Left lung (tissue), 4 donors: ENCODE measurements at regions not wholly inside any gene's neighbourhood (a gene's known extent, or its start where the extent isn't known, plus 50 kb on each side); places are given as distances from the start of the nearest gene placed in this dataset.
"Not testable (repeated sequence)": the region's sequence is repeated elsewhere in the genome, so short reads cannot be mapped to it uniquely, and the experiment has no call there.

Experiments
- ATAC-seq: fragments of 200-7000 bp; cut with Tn5 transposase; one replicate; pipeline ENCODE4 v1.9.1; 2020; ENCODE audit warnings: moderate library complexity
- DNase-seq, 4 donors: peaks; one replicate each; pipeline ENCODE4 v3.0.0-alpha.2; 2013 to 2020
- H3K27ac ChIP-seq, 2 donors: fragments of 200-600 bp; sonication (generic) in 1 of 2; one replicate each; pipeline versions ENCODE4 v1.5.0 to v1.8.0; 2020 to 2021
- H3K27me3 ChIP-seq, 2 donors: fragments of 200-600 bp; sonication (generic) in 1 of 2; one replicate each; pipeline versions ENCODE4 v1.5.0 to v1.8.0; 2020 to 2021
- H3K36me3 ChIP-seq, 2 donors: fragments of 200-600 bp; sonication (generic) in 1 of 2; one replicate each; pipeline versions ENCODE4 v1.5.0 to v1.8.0; 2020 to 2021
- H3K4me1 ChIP-seq, 2 donors: fragments of 200-600 bp; one replicate each; pipeline ENCODE4 v1.8.0; 2021
- H3K4me3 ChIP-seq, 2 donors: fragments of 200-600 bp; sonication (generic) in 1 of 2; one replicate each; pipeline versions ENCODE4 v1.5.0 to v1.8.0; 2020 to 2021; ENCODE audit warnings: mild to moderate bottlenecking in 1 of 2
- H3K9me3 ChIP-seq, 2 donors: fragments of 200-600 bp; sonication (generic) in 1 of 2; one replicate each; pipeline versions ENCODE4 v1.5.0 to v1.8.0; 2020 to 2021
- CTCF ChIP-seq, 2 donors: fragments of 200-600 bp; sonication (generic) in 1 of 2; IDR thresholded peaks; one replicate each; pipeline versions ENCODE4 v1.5.0 to v1.8.0; 2021; ENCODE audit warnings: antibody characterized with exemption in 2 of 2
- intact Hi-C, 2 donors: fragments of 100-400 bp; cut with DNase I; formaldehyde crosslinking; loops; one replicate each; pipeline versions ENCODE4 v1.11.2 to v1.14.2; 2022
- donor health status: DM: no; HTN: yes; CAD: no.
- donor health status: DM: no; HTN: no; CAD: no.

- peaks cover 0 to 3% of the 10 kb centered on the region in 2 donors for H3K9me3 ChIP-seq
- intact Hi-C loops = no loop called here
- DNase-seq (no peak), ATAC-seq (no peak)
- H3K27me3 ChIP-seq = no peaks in the 10 kb centered on the region
- TF ChIP-seq CTCF (IDR thresholded peaks at IDR 0.05) = no peak
- H3K36me3 ChIP-seq = no peaks in the 10 kb centered on the region
- H3K27ac ChIP-seq = no peak overlapping the region
- H3K4me1 ChIP-seq = no peaks in the 10 kb centered on the region
- H3K4me3 ChIP-seq = no peak overlapping the region
Measured at GRCh38 chr4:129852434-129852833, 756.5 kb downstream of the C4orf33 start.

GRCh38 chr4:129853685-129854467 lies 757.9 kb downstream of the C4orf33 start:
- H3K4me3 ChIP-seq, H3K27ac ChIP-seq, H3K27me3 ChIP-seq, H3K4me1 ChIP-seq, H3K36me3 ChIP-seq, ATAC-seq, DNase-seq, H3K9me3 ChIP-seq, intact Hi-C loops: not testable (repeated sequence)

- Histone ChIP-seq H3K27ac (no peak overlapping the region), H3K4me1 (no peaks in the 10 kb centered on the region), H3K36me3 (no peaks in the 10 kb centered on the region), H3K27me3 (no peaks in the 10 kb centered on the region), H3K4me3 (no peak overlapping the region), H3K9me3 (no peaks in the 10 kb centered on the region)
- no peak for TF ChIP-seq CTCF (IDR thresholded peaks at IDR 0.05)
- ATAC-seq = no peak
- DNase-seq = no peak
- intact Hi-C loops = no loop called here
Measured at GRCh38 chr4:129862461-129862860, 766.5 kb downstream of the C4orf33 start.

GRCh38 chr4:129863206-129863605 lies 767.3 kb downstream of the C4orf33 start:
- no peaks in the 10 kb centered on the region for H3K36me3 ChIP-seq
- ATAC-seq = no peak
- no peak for DNase-seq
- H3K27ac ChIP-seq = no peak overlapping the region
- no peaks in the 10 kb centered on the region for H3K4me1 ChIP-seq
- intact Hi-C loops = no loop called here
- no peaks in the 10 kb centered on the region for H3K9me3 ChIP-seq
- TF ChIP-seq CTCF (IDR thresholded peaks at IDR 0.05) = no peak
- no peaks in the 10 kb centered on the region for H3K27me3 ChIP-seq
- H3K4me3 ChIP-seq = no peak overlapping the region

GRCh38 chr4:129883996-129884395 lies 788.0 kb downstream of the C4orf33 start:
- intact Hi-C loops = no loop called here
- no peaks in the 10 kb centered on the region for H3K27me3 ChIP-seq
- no peak for TF ChIP-seq CTCF (IDR thresholded peaks at IDR 0.05)
- no peak overlapping the region for H3K4me3 ChIP-seq
- no peaks in the 10 kb centered on the region for H3K4me1 ChIP-seq
- ATAC-seq = no peak
- no peaks in the 10 kb centered on the region for H3K36me3 ChIP-seq
- no peak for DNase-seq
- no peak overlapping the region for H3K27ac ChIP-seq
- peaks cover 0 to 11% of the 10 kb centered on the region in 2 donors for H3K9me3 ChIP-seq

- Histone ChIP-seq H3K4me3 (no peak overlapping the region), H3K4me1 (no peaks in the 10 kb centered on the region), H3K36me3 (no peaks in the 10 kb centered on the region), H3K9me3 (no peaks in the 10 kb centered on the region), H3K27ac (no peak overlapping the region), H3K27me3 (no peaks in the 10 kb centered on the region)
- no peak for ATAC-seq
- intact Hi-C loops = no loop called here
- DNase-seq = no peak
- no peak for TF ChIP-seq CTCF (IDR thresholded peaks at IDR 0.05)
Measured at GRCh38 chr4:129897111-129897510, 801.2 kb downstream of the C4orf33 start.
